SK-N-SH (cell line): ENCODE measurements at regions not wholly inside any gene's neighbourhood (a gene's known extent, or its start where the extent isn't known, plus 50 kb on each side); places are given as distances from the start of the nearest gene placed in this dataset.

Experiments
- CTCF ChIA-PET: fragments of 300-600, 350-600 bp; formaldehyde crosslinking; extraction: SDS; loops from one replicate; lab custom pipeline; 2021; lab: Yijun Ruan, JAX
- POLR2A ChIA-PET: fragments of 350-600 bp; sonication (Branson Sonifier 250); formaldehyde crosslinking; extraction: SDS; loops from one replicate; lab custom pipeline; 2020; ENCODE audit warnings: antibody characterized with exemption, inconsistent platforms; lab: Yijun Ruan, JAX
- DNase-seq: peaks from one replicate; pipeline ENCODE4 v3.0.0; 2012
- H2AFZ ChIP-seq: fragments of 200-600 bp; sonication (generic); 2 replicates; pipeline ENCODE4 v1.8.1; 2016; ENCODE audit warnings: antibody characterized with exemption, mild to moderate bottlenecking, low read depth
- H3F3A ChIP-seq: fragments of 200-600 bp; sonication (generic); replicated peaks from 2 replicates; pipeline ENCODE3; 2016; ENCODE audit warnings: antibody characterized with exemption, mild to moderate bottlenecking; ENCODE audit not compliant: insufficient read depth
- H3K27ac ChIP-seq, 2 experiments: fragments of 200-500 bp in 1 of 2; fragments of 200-600 bp in 1 of 2; sonication (Bioruptor generic) in 1 of 2; sonication (generic), shearing (Covaris generic) in 1 of 2; 2 replicates each; pipeline versions ENCODE4 v1.5.1 to v1.6.1; 2014 to 2016; ENCODE audit warnings: low read depth in 2 of 2, inconsistent platforms in 1 of 2, low read length in 1 of 2, mild to moderate bottlenecking in 1 of 2, mixed read lengths in 1 of 2
- H3K27me3 ChIP-seq: fragments of 200-600 bp; sonication (generic), shearing (Covaris generic); 2 replicates; pipeline ENCODE4 v1.6.1; 2016; ENCODE audit warnings: mixed run types; ENCODE audit not compliant: insufficient read depth
- H3K36me3 ChIP-seq, 2 experiments: fragments of 200-500 bp in 1 of 2; fragments of 200-600 bp in 1 of 2; sonication (Bioruptor generic) in 1 of 2; sonication (generic) in 1 of 2; replicated peaks in 1 of 2; 2 replicates each; pipeline versions ENCODE3 to v1.5.1; 2014 to 2016; ENCODE audit warnings: low read length in 1 of 2, mild to moderate bottlenecking in 1 of 2; ENCODE audit not compliant: insufficient read depth in 2 of 2, control insufficient read depth in 1 of 2
- H3K4me1 ChIP-seq, 2 experiments: fragments of 200-500 bp in 1 of 2; fragments of 200-600 bp in 1 of 2; sonication (Bioruptor generic) in 1 of 2; sonication (generic), shearing (Covaris generic) in 1 of 2; 2 replicates each; pipeline versions ENCODE4 v1.5.1 to v1.6.1; 2014 to 2016; ENCODE audit warnings: low read depth in 1 of 2, low read length in 1 of 2, mixed run types in 1 of 2; ENCODE audit not compliant: insufficient read depth in 2 of 2, control insufficient read depth in 1 of 2
- H3K4me2 ChIP-seq: fragments of 200-600 bp; sonication (generic), shearing (Covaris generic); 2 replicates; pipeline ENCODE4 v1.6.1; 2017; ENCODE audit warnings: mixed run types
- H3K4me3 ChIP-seq, 2 experiments: fragments of 200-500 bp in 1 of 2; fragments of 200-600 bp in 1 of 2; sonication (Bioruptor generic) in 1 of 2; sonication (generic), shearing (Covaris generic) in 1 of 2; 2 replicates each; pipeline versions ENCODE4 v1.5.1 to v1.8.1; 2014 to 2016; ENCODE audit warnings: low read depth in 2 of 2, inconsistent platforms in 1 of 2, low read length in 1 of 2, mild to moderate bottlenecking in 1 of 2, mixed read lengths in 1 of 2, moderate library complexity in 1 of 2
- H3K79me2 ChIP-seq: fragments of 200-600 bp; sonication (generic); 2 replicates; pipeline ENCODE4 v1.8.1; 2017; ENCODE audit warnings: mild to moderate bottlenecking; ENCODE audit not compliant: insufficient read depth
- H3K9ac ChIP-seq: fragments of 200-600 bp; sonication (generic); 2 replicates; pipeline ENCODE4 v1.6.1; 2017; ENCODE audit warnings: mixed run types
- H3K9me2 ChIP-seq: fragments of 200-600 bp; sonication (generic); 2 replicates; pipeline ENCODE4 v1.6.1; 2017; ENCODE audit warnings: mixed run types
- H3K9me3 ChIP-seq: fragments of 200-600 bp; sonication (generic); 2 replicates; pipeline ENCODE4 v1.6.1; 2017; ENCODE audit warnings: mixed run types, mild to moderate bottlenecking, moderate library complexity
- H4K20me1 ChIP-seq: fragments of 200-600 bp; sonication (generic); 2 replicates; pipeline ENCODE4 v1.6.1; 2017; ENCODE audit warnings: mild to moderate bottlenecking, mixed run types; ENCODE audit not compliant: insufficient read depth
- CTCF ChIP-seq: fragments of 200-600 bp; sonication (generic); IDR thresholded peaks from 2 replicates; pipeline ENCODE4 v1.6.1; 2017; ENCODE audit warnings: antibody characterized with exemption, mild to moderate bottlenecking, moderate library complexity
- ELF1 ChIP-seq: IDR thresholded peaks from 2 replicates; pipeline ENCODE4 v1.4.0; 2012
- EP300 ChIP-seq, 2 experiments: IDR thresholded peaks; 2 replicates each; pipeline versions ENCODE4 v1.4.0 to v1.6.1; 2012; ENCODE audit warnings: borderline replicate concordance in 1 of 2, low read depth in 1 of 2, low read length in 1 of 2
- GATA2 ChIP-seq: sonication (generic); formaldehyde crosslinking; IDR thresholded peaks from 2 replicates; pipeline ENCODE4 v1.5.0; 2020; ENCODE audit warnings: mild to moderate bottlenecking, missing genetic modification reagents
- JUND ChIP-seq: IDR thresholded peaks from 2 replicates; pipeline ENCODE4 v1.4.0; 2012
- MEF2A ChIP-seq: IDR thresholded peaks from 2 replicates; pipeline ENCODE4 v1.4.0; 2012; ENCODE audit warnings: low read depth, borderline replicate concordance
- MXI1 ChIP-seq: IDR thresholded peaks from 2 replicates; pipeline ENCODE4 v1.6.1; 2012; ENCODE audit warnings: mild to moderate bottlenecking, low read depth, low read length, improper control_type of control experiment
- RAD21 ChIP-seq: IDR thresholded peaks from 2 replicates; pipeline ENCODE4 v1.6.1; 2012; ENCODE audit warnings: mild to moderate bottlenecking, low read length
- SIN3A ChIP-seq: IDR thresholded peaks from 2 replicates; pipeline ENCODE4 v1.6.1; 2012; ENCODE audit warnings: low read depth, mild to moderate bottlenecking, low read length, moderate library complexity, borderline replicate concordance
- USF1 ChIP-seq: IDR thresholded peaks from 2 replicates; pipeline ENCODE4 v1.4.0; 2012; ENCODE audit warnings: low read depth, borderline replicate concordance
- YY1 ChIP-seq: IDR thresholded peaks from 2 replicates; pipeline ENCODE4 v1.4.0; 2012; ENCODE audit warnings: low read depth, mild to moderate bottlenecking
- WGBS: methylation state at CpG from one replicate; pipeline ENCODE4 v1.1.6; 2017; ENCODE audit warnings: low lambda C conversion rate; 5-methylcytosine and 5-hydroxymethylcytosine counted together
- TF ChIP-seq, protein P1 (sequence below): IDR thresholded peaks from 2 replicates; pipeline ENCODE4; 2012
- TF ChIP-seq, protein P2 (sequence below): fragments of 150-350 bp; IDR thresholded peaks from 2 replicates; pipeline ENCODE4 v1.6.1; 2017; ENCODE audit warnings: antibody characterized with exemption, low read length, low read depth, borderline replicate concordance
- TF ChIP-seq, protein P3 (sequence below): fragments of 150-350 bp; IDR thresholded peaks from 2 replicates; pipeline ENCODE4 v1.6.1; 2016; ENCODE audit warnings: mild to moderate bottlenecking, low read depth, low read length

DNA sequence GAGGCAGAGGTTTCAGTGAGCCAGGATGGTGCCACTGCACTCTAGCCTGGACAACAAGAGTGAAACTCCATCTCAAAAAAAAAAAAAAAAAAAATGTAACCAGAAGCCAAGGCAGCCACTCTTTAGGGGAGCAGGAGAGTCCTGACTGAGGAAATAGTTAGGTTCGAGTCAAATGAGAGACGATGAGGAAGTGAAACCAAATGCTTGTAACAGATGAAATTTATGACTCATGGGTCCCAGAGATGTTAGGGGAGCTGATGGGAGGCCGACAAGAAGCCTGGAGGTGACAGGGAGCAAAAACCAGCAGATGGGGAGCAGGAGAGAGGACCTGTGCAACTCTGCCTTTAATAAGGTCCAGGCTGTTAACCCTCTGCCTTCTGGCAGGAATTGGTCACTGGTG, 756.1 kb upstream of the DDX18 start:
- TF ChIP-seq, protein P1, sequence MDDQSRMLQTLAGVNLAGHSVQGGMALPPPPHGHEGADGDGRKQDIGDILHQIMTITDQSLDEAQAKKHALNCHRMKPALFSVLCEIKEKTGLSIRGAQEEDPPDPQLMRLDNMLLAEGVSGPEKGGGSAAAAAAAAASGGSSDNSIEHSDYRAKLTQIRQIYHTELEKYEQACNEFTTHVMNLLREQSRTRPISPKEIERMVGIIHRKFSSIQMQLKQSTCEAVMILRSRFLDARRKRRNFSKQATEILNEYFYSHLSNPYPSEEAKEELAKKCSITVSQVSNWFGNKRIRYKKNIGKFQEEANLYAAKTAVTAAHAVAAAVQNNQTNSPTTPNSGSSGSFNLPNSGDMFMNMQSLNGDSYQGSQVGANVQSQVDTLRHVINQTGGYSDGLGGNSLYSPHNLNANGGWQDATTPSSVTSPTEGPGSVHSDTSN: no peak
- TF ChIP-seq RAD21: no peak
- 31% methylated on average over 3 of the region's 3 CpGs for WGBS
- Histone ChIP-seq H3K4me1 (no peaks in the 10 kb centered on the region), H3K27me3 (no peaks in the 10 kb centered on the region), H3K36me3 (no peaks in the 10 kb centered on the region), H2AFZ (no peak overlapping the region), H3K9me2 (no peaks in the 10 kb centered on the region), H3K4me3 (no peak overlapping the region), H3F3A (no peaks in the 10 kb centered on the region), H3K4me2 (no peak overlapping the region), H3K9ac (no peak overlapping the region), H3K27ac (no peak overlapping the region), H4K20me1 (no peaks in the 10 kb centered on the region), H3K9me3 (no peaks in the 10 kb centered on the region), H3K79me2 (no peaks in the 10 kb centered on the region)
- no peak for DNase-seq
- CTCF ChIA-PET: no interaction called here
- POLR2A ChIA-PET: no interaction called here

GRCh38 chr2:117064021-117064420, 750.5 kb upstream of the DDX18 start:
- 17% methylated on average over 2 of the region's 2 CpGs for WGBS
- no peaks in the 10 kb centered on the region for H3K36me3 ChIP-seq

DNA sequence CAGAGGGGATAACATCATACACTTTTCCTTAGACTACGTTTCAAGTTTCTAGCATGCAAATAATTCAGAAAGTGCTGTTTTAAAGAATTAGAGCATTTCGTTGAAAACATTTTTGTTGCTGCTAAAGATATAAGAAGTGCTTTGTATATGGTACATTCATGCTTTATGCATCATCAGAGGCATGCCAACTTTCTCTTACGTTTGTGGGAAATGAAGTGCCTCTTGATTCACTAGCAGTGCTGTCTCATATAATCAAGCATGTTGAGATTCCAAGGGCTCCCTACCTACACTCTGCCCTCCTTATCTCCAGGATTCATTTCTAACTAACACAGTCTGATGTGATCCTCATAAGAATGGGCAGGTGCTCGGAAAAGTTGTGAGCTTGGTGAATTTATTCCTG, 748.6 kb upstream of the DDX18 start:
- no peak overlapping the region for H3K9ac ChIP-seq
- POLR2A ChIA-PET: no interaction called here
- no peaks in the 10 kb centered on the region; a peak in 1 of 4 replicates for H3K4me1 ChIP-seq
- WGBS: 16% methylated on average over 4 of the region's 4 CpGs
- H3K9me2 ChIP-seq: no peaks in the 10 kb centered on the region
- H4K20me1 ChIP-seq: no peaks in the 10 kb centered on the region
- H3K4me2 ChIP-seq: no peak overlapping the region
- no peak overlapping the region for H3K4me3 ChIP-seq
- CTCF ChIA-PET: no interaction called here
- no peak overlapping the region for H3K27ac ChIP-seq
- no peaks in the 10 kb centered on the region for H3K27me3 ChIP-seq
- H2AFZ ChIP-seq: no peak overlapping the region
- TF ChIP-seq, protein P2, sequence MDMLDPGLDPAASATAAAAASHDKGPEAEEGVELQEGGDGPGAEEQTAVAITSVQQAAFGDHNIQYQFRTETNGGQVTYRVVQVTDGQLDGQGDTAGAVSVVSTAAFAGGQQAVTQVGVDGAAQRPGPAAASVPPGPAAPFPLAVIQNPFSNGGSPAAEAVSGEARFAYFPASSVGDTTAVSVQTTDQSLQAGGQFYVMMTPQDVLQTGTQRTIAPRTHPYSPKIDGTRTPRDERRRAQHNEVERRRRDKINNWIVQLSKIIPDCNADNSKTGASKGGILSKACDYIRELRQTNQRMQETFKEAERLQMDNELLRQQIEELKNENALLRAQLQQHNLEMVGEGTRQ: no peak
- TF ChIP-seq ELF1: no peak
- no peak for TF ChIP-seq SIN3A
- no peak for TF ChIP-seq MEF2A
- TF ChIP-seq JUND: no peak
- no peak for TF ChIP-seq EP300 (IDR thresholded peaks at IDR 0.05; ENCODE audit: borderline replicate concordance in 1 of 2, low read depth in 1 of 2, low read length in 1 of 2)
- no peak for TF ChIP-seq CTCF
- TF ChIP-seq, protein P3, sequence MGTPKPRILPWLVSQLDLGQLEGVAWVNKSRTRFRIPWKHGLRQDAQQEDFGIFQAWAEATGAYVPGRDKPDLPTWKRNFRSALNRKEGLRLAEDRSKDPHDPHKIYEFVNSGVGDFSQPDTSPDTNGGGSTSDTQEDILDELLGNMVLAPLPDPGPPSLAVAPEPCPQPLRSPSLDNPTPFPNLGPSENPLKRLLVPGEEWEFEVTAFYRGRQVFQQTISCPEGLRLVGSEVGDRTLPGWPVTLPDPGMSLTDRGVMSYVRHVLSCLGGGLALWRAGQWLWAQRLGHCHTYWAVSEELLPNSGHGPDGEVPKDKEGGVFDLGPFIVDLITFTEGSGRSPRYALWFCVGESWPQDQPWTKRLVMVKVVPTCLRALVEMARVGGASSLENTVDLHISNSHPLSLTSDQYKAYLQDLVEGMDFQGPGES: no peak
- TF ChIP-seq MXI1: no peak
- TF ChIP-seq USF1: no peak
- TF ChIP-seq GATA2 (CRISPR knock-in tag): no peak
- H3K36me3 ChIP-seq: no peaks in the 10 kb centered on the region
- H3K9me3 ChIP-seq: no peaks in the 10 kb centered on the region
- DNase-seq: no peak
- no peaks in the 10 kb centered on the region for H3F3A ChIP-seq
- no peaks in the 10 kb centered on the region for H3K79me2 ChIP-seq

More at GRCh38 chr2:117064021-117064420, 750.5 kb upstream of the DDX18 start:
- CTCF ChIA-PET: interaction anchor here (0.6 kb wide), 1 partner anchor 10 kb away, joined by 3 read pairs; no protein-coding TSS in a partner anchor
- no peaks in the 10 kb centered on the region for H3K9me3 ChIP-seq
- no peaks in the 10 kb centered on the region for H3K9me2 ChIP-seq
- H2AFZ ChIP-seq: no peak overlapping the region
- no peak for DNase-seq
- H3K27me3 ChIP-seq: no peaks in the 10 kb centered on the region
- no peak overlapping the region for H3K9ac ChIP-seq
- no peaks in the 10 kb centered on the region for H3K79me2 ChIP-seq
- no peak overlapping the region for H3K4me3 ChIP-seq
- no peak for TF ChIP-seq YY1
- no peak for TF ChIP-seq SIN3A
- TF ChIP-seq, all 33 proteins: peak for 0
- POLR2A ChIA-PET: no interaction called here
- Histone ChIP-seq H3K4me2 (no peak overlapping the region), H4K20me1 (no peaks in the 10 kb centered on the region), H3F3A (no peaks in the 10 kb centered on the region), H3K27ac (no peak overlapping the region), H3K4me1 (no peaks in the 10 kb centered on the region; a peak in 1 of 4 replicates)
